ENCODE measurements at regions not wholly inside any gene's neighbourhood (a gene's known extent, or its start where the extent isn't known, plus 50 kb on each side); places are given as distances from the start of the nearest gene placed in this dataset.

- no peak overlapping the region for H3K27ac ChIP-seq
- peak; percentile 24 for DNase-seq (ENCODE audit: low read depth, low spot score)
- TF ChIP-seq EZH2 (IDR thresholded peaks at IDR 0.05) (no peak), FOXP2 (optimal IDR thresholded peaks at IDR 0.05; ENCODE audit: control extremely low read depth, extremely low read length, insufficient read depth) (no peak), POLR2AphosphoS5 (IDR thresholded peaks at IDR 0.05; ENCODE audit: borderline replicate concordance, low read depth, low read length) (no peak)
- H3K36me3 ChIP-seq (ENCODE audit: insufficient read depth, low read length): no peaks in the 10 kb centered on the region
- no peak overlapping the region for H3K4me3 ChIP-seq
- no peak overlapping the region for H3K9ac ChIP-seq (ENCODE audit: insufficient read length)
- no peaks in the 10 kb centered on the region for H3K9me3 ChIP-seq (ENCODE audit: low read depth, low read length)
Measured at GRCh38 chr10:80924063-80924952, 386.6 kb downstream of the SH2D4B start.

GRCh38 chr10:80927419-80928078 lies 389.8 kb downstream of the SH2D4B start:
- DNase-seq (ENCODE audit: low read depth, low spot score): no peak
- TF ChIP-seq POLR2AphosphoS5 (IDR thresholded peaks at IDR 0.05; ENCODE audit: borderline replicate concordance, low read depth, low read length) (no peak), FOXP2 (optimal IDR thresholded peaks at IDR 0.05; ENCODE audit: control extremely low read depth, extremely low read length, insufficient read depth) (no peak)
- Histone ChIP-seq H3K4me3 (no peak overlapping the region), H3K27ac (no peak overlapping the region), H3K9me3 (ENCODE audit: low read depth, low read length) (no peaks in the 10 kb centered on the region), H3K9ac (ENCODE audit: insufficient read length) (no peak overlapping the region), H3K36me3 (ENCODE audit: insufficient read depth, low read length) (no peaks in the 10 kb centered on the region)

- no peak overlapping the region for H3K4me3 ChIP-seq
- no peak for DNase-seq (ENCODE audit: low read depth, low spot score)
- H3K27ac ChIP-seq: no peak overlapping the region
- H3K9ac ChIP-seq (ENCODE audit: insufficient read length): no peak overlapping the region
- H3K9me3 ChIP-seq (ENCODE audit: low read depth, low read length): no peaks in the 10 kb centered on the region
- H3K36me3 ChIP-seq (ENCODE audit: insufficient read depth, low read length): no peaks in the 10 kb centered on the region
- no peak for TF ChIP-seq POLR2AphosphoS5 (IDR thresholded peaks at IDR 0.05; ENCODE audit: borderline replicate concordance, low read depth, low read length)
- TF ChIP-seq EZH2 (IDR thresholded peaks at IDR 0.05): no peak
- TF ChIP-seq FOXP2 (optimal IDR thresholded peaks at IDR 0.05; ENCODE audit: control extremely low read depth, extremely low read length, insufficient read depth): no peak
Measured at GRCh38 chr10:80938903-80939302, 401.2 kb downstream of the SH2D4B start.

GRCh38 chr10:80945264-80945880 lies 407.7 kb downstream of the SH2D4B start:
- no peak for TF ChIP-seq POLR2AphosphoS5 (IDR thresholded peaks at IDR 0.05; ENCODE audit: borderline replicate concordance, low read depth, low read length)
- no peak for TF ChIP-seq FOXP2 (optimal IDR thresholded peaks at IDR 0.05; ENCODE audit: control extremely low read depth, extremely low read length, insufficient read depth)
- TF ChIP-seq EZH2 (IDR thresholded peaks at IDR 0.05): no peak
- Histone ChIP-seq H3K9me3 (ENCODE audit: low read depth, low read length) (no peaks in the 10 kb centered on the region), H3K9ac (ENCODE audit: insufficient read length) (no peak overlapping the region), H3K36me3 (ENCODE audit: insufficient read depth, low read length) (no peaks in the 10 kb centered on the region), H3K27ac (no peak overlapping the region), H3K4me3 (no peak overlapping the region)
- DNase-seq (ENCODE audit: low read depth, low spot score): no peak

DNA sequence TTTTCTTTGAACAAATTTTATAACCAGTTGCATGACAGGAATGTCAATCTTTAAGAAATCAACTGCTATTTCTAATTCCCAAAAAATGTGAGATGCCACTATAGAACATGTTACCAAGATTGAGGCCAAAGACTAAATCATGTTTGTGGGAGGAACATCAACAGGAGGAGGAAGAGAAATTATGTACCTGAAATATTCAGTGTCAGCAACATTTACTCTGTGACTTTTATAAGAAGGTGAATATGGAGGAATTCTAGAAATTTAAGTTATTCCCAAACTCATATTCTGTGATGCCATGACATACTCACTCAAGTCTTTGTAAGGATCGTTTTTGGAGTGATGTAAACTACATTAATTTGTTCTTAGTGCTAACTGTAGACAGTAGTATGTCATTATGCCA lies 408.4 kb downstream of the SH2D4B start:
- no peak overlapping the region for H3K27ac ChIP-seq
- no peak overlapping the region for H3K9ac ChIP-seq (ENCODE audit: insufficient read length)
- TF ChIP-seq POLR2AphosphoS5 (IDR thresholded peaks at IDR 0.05; ENCODE audit: borderline replicate concordance, low read depth, low read length): no peak
- no peak for TF ChIP-seq EZH2 (IDR thresholded peaks at IDR 0.05)
- TF ChIP-seq FOXP2 (optimal IDR thresholded peaks at IDR 0.05; ENCODE audit: control extremely low read depth, extremely low read length, insufficient read depth): no peak
- no peak overlapping the region for H3K4me3 ChIP-seq
- no peaks in the 10 kb centered on the region for H3K36me3 ChIP-seq (ENCODE audit: insufficient read depth, low read length)
- DNase-seq (ENCODE audit: low read depth, low spot score): no peak
- H3K9me3 ChIP-seq (ENCODE audit: low read depth, low read length): no peaks in the 10 kb centered on the region

- Histone ChIP-seq H3K9ac (ENCODE audit: insufficient read length) (no peak overlapping the region), H3K4me3 (no peak overlapping the region), H3K9me3 (ENCODE audit: low read depth, low read length) (no peaks in the 10 kb centered on the region), H3K36me3 (ENCODE audit: insufficient read depth, low read length) (no peaks in the 10 kb centered on the region), H3K27ac (no peak overlapping the region)
- DNase-seq (ENCODE audit: low read depth, low spot score): no peak
- no peak for TF ChIP-seq EZH2 (IDR thresholded peaks at IDR 0.05)
- TF ChIP-seq POLR2AphosphoS5 (IDR thresholded peaks at IDR 0.05; ENCODE audit: borderline replicate concordance, low read depth, low read length): no peak
- TF ChIP-seq FOXP2 (optimal IDR thresholded peaks at IDR 0.05; ENCODE audit: control extremely low read depth, extremely low read length, insufficient read depth): no peak
Measured at GRCh38 chr10:80946957-80947726, 409.4 kb downstream of the SH2D4B start.

- no peak for DNase-seq (ENCODE audit: low read depth, low spot score)
- Histone ChIP-seq H3K9me3 (ENCODE audit: low read depth, low read length) (no peaks in the 10 kb centered on the region), H3K36me3 (ENCODE audit: insufficient read depth, low read length) (no peaks in the 10 kb centered on the region), H3K9ac (ENCODE audit: insufficient read length) (no peak overlapping the region), H3K4me3 (no peak overlapping the region), H3K27ac (no peak overlapping the region)
- TF ChIP-seq FOXP2 (optimal IDR thresholded peaks at IDR 0.05; ENCODE audit: control extremely low read depth, extremely low read length, insufficient read depth): no peak
- no peak for TF ChIP-seq EZH2 (IDR thresholded peaks at IDR 0.05)
- TF ChIP-seq POLR2AphosphoS5 (IDR thresholded peaks at IDR 0.05; ENCODE audit: borderline replicate concordance, low read depth, low read length): no peak
Measured at GRCh38 chr10:80949785-80950184, 412.1 kb downstream of the SH2D4B start.
